ENCODE measurements at regions not wholly inside any gene's neighbourhood (a gene's known extent, or its start where the extent isn't known, plus 50 kb on each side); places are given as distances from the start of the nearest gene placed in this dataset.

DNA sequence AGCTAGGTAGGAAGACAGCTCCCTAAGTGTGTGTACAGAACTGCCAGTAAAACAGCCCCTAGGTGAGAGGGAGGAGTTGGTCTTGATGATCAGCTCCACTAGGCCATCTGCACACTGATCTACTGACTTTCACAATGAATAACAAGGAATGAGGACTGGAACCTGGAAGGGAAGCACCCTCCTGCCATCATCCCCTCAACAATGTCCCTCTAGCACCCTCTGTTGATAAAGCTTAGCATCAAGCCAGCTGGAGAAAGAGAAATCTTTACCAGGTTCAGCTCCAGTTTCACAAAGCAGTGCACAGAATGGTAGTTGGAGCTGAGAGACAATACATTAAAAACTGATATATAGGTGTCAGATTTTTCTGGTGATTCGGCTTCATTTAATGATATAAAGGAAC, 57.2 kb upstream of the IRAK1BP1 start:
- TF ChIP-seq, protein P1, sequence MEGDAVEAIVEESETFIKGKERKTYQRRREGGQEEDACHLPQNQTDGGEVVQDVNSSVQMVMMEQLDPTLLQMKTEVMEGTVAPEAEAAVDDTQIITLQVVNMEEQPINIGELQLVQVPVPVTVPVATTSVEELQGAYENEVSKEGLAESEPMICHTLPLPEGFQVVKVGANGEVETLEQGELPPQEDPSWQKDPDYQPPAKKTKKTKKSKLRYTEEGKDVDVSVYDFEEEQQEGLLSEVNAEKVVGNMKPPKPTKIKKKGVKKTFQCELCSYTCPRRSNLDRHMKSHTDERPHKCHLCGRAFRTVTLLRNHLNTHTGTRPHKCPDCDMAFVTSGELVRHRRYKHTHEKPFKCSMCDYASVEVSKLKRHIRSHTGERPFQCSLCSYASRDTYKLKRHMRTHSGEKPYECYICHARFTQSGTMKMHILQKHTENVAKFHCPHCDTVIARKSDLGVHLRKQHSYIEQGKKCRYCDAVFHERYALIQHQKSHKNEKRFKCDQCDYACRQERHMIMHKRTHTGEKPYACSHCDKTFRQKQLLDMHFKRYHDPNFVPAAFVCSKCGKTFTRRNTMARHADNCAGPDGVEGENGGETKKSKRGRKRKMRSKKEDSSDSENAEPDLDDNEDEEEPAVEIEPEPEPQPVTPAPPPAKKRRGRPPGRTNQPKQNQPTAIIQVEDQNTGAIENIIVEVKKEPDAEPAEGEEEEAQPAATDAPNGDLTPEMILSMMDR (IDR thresholded peaks at IDR 0.05) = no peak
- TF ChIP-seq POLR2A (IDR thresholded peaks at IDR 0.05) = no peak

Data from thyroid gland (tissue), 4 donors.